ENCODE measurements at regions not wholly inside any gene's neighbourhood (a gene's known extent, or its start where the extent isn't known, plus 50 kb on each side); places are given as distances from the start of the nearest gene placed in this dataset.

DNA sequence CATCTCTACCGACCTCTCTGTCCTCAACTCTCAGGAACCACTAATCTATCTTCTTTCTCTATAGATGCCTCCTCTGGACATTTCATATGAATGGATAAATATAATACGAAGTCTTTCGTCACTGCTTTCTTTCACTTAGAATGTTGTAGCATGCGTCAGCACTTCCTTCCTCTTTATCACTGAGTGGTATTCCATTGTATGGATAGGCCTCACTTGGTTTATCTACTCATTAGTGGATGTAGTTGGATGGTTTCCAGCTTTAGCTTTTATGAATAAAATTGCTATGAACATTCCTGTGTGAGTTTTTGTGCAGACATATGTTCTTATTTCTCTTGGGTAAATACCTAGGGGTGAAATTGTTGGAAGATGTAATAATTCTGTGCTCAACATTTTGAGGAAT is 528.2 kb upstream of the FAT1 start (continued):
- no peak for TF ChIP-seq ZNF512B (CRISPR knock-in tag; IDR thresholded peaks at IDR 0.05; ENCODE audit: borderline replicate concordance)
- TF ChIP-seq ZNF589 (CRISPR knock-in tag; conservative IDR thresholded peaks at IDR 0.05) = no peak
- TF ChIP-seq, protein P1, sequence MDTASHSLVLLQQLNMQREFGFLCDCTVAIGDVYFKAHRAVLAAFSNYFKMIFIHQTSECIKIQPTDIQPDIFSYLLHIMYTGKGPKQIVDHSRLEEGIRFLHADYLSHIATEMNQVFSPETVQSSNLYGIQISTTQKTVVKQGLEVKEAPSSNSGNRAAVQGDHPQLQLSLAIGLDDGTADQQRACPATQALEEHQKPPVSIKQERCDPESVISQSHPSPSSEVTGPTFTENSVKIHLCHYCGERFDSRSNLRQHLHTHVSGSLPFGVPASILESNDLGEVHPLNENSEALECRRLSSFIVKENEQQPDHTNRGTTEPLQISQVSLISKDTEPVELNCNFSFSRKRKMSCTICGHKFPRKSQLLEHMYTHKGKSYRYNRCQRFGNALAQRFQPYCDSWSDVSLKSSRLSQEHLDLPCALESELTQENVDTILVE (CRISPR knock-in tag; IDR thresholded peaks at IDR 0.05) = no peak
- TF ChIP-seq, protein P2, sequence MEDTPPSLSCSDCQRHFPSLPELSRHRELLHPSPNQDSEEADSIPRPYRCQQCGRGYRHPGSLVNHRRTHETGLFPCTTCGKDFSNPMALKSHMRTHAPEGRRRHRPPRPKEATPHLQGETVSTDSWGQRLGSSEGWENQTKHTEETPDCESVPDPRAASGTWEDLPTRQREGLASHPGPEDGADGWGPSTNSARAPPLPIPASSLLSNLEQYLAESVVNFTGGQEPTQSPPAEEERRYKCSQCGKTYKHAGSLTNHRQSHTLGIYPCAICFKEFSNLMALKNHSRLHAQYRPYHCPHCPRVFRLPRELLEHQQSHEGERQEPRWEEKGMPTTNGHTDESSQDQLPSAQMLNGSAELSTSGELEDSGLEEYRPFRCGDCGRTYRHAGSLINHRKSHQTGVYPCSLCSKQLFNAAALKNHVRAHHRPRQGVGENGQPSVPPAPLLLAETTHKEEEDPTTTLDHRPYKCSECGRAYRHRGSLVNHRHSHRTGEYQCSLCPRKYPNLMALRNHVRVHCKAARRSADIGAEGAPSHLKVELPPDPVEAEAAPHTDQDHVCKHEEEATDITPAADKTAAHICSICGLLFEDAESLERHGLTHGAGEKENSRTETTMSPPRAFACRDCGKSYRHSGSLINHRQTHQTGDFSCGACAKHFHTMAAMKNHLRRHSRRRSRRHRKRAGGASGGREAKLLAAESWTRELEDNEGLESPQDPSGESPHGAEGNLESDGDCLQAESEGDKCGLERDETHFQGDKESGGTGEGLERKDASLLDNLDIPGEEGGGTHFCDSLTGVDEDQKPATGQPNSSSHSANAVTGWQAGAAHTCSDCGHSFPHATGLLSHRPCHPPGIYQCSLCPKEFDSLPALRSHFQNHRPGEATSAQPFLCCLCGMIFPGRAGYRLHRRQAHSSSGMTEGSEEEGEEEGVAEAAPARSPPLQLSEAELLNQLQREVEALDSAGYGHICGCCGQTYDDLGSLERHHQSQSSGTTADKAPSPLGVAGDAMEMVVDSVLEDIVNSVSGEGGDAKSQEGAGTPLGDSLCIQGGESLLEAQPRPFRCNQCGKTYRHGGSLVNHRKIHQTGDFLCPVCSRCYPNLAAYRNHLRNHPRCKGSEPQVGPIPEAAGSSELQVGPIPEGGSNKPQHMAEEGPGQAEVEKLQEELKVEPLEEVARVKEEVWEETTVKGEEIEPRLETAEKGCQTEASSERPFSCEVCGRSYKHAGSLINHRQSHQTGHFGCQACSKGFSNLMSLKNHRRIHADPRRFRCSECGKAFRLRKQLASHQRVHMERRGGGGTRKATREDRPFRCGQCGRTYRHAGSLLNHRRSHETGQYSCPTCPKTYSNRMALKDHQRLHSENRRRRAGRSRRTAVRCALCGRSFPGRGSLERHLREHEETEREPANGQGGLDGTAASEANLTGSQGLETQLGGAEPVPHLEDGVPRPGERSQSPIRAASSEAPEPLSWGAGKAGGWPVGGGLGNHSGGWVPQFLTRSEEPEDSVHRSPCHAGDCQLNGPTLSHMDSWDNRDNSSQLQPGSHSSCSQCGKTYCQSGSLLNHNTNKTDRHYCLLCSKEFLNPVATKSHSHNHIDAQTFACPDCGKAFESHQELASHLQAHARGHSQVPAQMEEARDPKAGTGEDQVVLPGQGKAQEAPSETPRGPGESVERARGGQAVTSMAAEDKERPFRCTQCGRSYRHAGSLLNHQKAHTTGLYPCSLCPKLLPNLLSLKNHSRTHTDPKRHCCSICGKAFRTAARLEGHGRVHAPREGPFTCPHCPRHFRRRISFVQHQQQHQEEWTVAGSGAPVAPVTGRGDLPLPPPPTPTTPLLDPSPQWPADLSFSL (CRISPR knock-in tag; IDR thresholded peaks at IDR 0.05) = no peak
- TF ChIP-seq ZNF451 (CRISPR knock-in tag; IDR thresholded peaks at IDR 0.05) = no peak
